ENCODE measurements at regions not wholly inside any gene's neighbourhood (a gene's known extent, or its start where the extent isn't known, plus 50 kb on each side); places are given as distances from the start of the nearest gene placed in this dataset.

- Histone ChIP-seq H3K4me1 (ENCODE audit: control insufficient read depth, insufficient read depth, low read length, poor library complexity, severe bottlenecking) (peaks cover 33% of the 10 kb centered on the region), H3K4me3 (ENCODE audit: extremely low read depth, insufficient read depth, low read length, poor library complexity, severe bottlenecking) (no peak overlapping the region), H3K9me3 (ENCODE audit: control insufficient read depth, low read length) (no peaks in the 10 kb centered on the region), H3K27ac (ENCODE audit: low read depth, low read length, severe bottlenecking) (no peak overlapping the region), H3K36me3 (ENCODE audit: control insufficient read depth, insufficient read depth, low read length) (no peaks in the 10 kb centered on the region)
- 83 to 86% methylated on average over 1 to 2 of the region's 3 CpGs for WGBS, 2 experiments (ENCODE audit: insufficient coverage in 2 of 2)
Measured at GRCh38 chr20:22791877-22792525, 207.6 kb upstream of the FOXA2 start.

GRCh38 chr20:22794200-22794599 is 209.8 kb upstream of the FOXA2 start:
- Histone ChIP-seq H3K36me3 (ENCODE audit: control insufficient read depth, insufficient read depth, low read length) (no peaks in the 10 kb centered on the region), H3K4me1 (ENCODE audit: control insufficient read depth, insufficient read depth, low read length, poor library complexity, severe bottlenecking) (peaks cover 39% of the 10 kb centered on the region), H3K4me3 (ENCODE audit: extremely low read depth, insufficient read depth, low read length, poor library complexity, severe bottlenecking) (no peak overlapping the region), H3K9me3 (ENCODE audit: control insufficient read depth, low read length) (no peaks in the 10 kb centered on the region), H3K27ac (ENCODE audit: low read depth, low read length, severe bottlenecking) (no peak overlapping the region)
- WGBS, 2 experiments (ENCODE audit: insufficient coverage in 2 of 2) = no CpG with 5 or more reads among the region's 1 CpG

- Histone ChIP-seq H3K4me1 (ENCODE audit: control insufficient read depth, insufficient read depth, low read length, poor library complexity, severe bottlenecking) (peaks cover 39% of the 10 kb centered on the region), H3K9me3 (ENCODE audit: control insufficient read depth, low read length) (no peaks in the 10 kb centered on the region), H3K36me3 (ENCODE audit: control insufficient read depth, insufficient read depth, low read length) (no peaks in the 10 kb centered on the region), H3K4me3 (ENCODE audit: extremely low read depth, insufficient read depth, low read length, poor library complexity, severe bottlenecking) (no peak overlapping the region), H3K27ac (ENCODE audit: low read depth, low read length, severe bottlenecking) (peak overlapping the region; percentile 91)
- WGBS, 2 experiments (ENCODE audit: insufficient coverage in 2 of 2) = 77 to 78% methylated on average over 5 of the region's 5 CpGs
Measured at GRCh38 chr20:22795433-22795832, 211.1 kb upstream of the FOXA2 start.

GRCh38 chr20:22795871-22796270 is 211.5 kb upstream of the FOXA2 start:
- no peak overlapping the region for H3K4me3 ChIP-seq (ENCODE audit: extremely low read depth, insufficient read depth, low read length, poor library complexity, severe bottlenecking)
- 63 to 65% methylated on average over 3 of the region's 4 CpGs for WGBS, 2 experiments (ENCODE audit: insufficient coverage in 2 of 2)
- H3K4me1 ChIP-seq (ENCODE audit: control insufficient read depth, insufficient read depth, low read length, poor library complexity, severe bottlenecking) = peaks cover 39% of the 10 kb centered on the region

GRCh38 chr20:22796469-22797077 is 212.2 kb upstream of the FOXA2 start:
- Histone ChIP-seq H3K4me3 (ENCODE audit: extremely low read depth, insufficient read depth, low read length, poor library complexity, severe bottlenecking) (no peak overlapping the region), H3K9me3 (ENCODE audit: control insufficient read depth, low read length) (no peaks in the 10 kb centered on the region), H3K36me3 (ENCODE audit: control insufficient read depth, insufficient read depth, low read length) (no peaks in the 10 kb centered on the region), H3K4me1 (ENCODE audit: control insufficient read depth, insufficient read depth, low read length, poor library complexity, severe bottlenecking) (peaks cover 44% of the 10 kb centered on the region), H3K27ac (ENCODE audit: low read depth, low read length, severe bottlenecking) (peak overlapping the region; percentile 91)
- 88 to 89% methylated on average over 3 of the region's 5 CpGs for WGBS, 2 experiments (ENCODE audit: insufficient coverage in 2 of 2)

More at GRCh38 chr20:22795871-22796270, 211.5 kb upstream of the FOXA2 start:
- H3K9me3 ChIP-seq (ENCODE audit: control insufficient read depth, low read length) = no peaks in the 10 kb centered on the region
- H3K36me3 ChIP-seq (ENCODE audit: control insufficient read depth, insufficient read depth, low read length) = no peaks in the 10 kb centered on the region
- peak overlapping the region; percentile 91 for H3K27ac ChIP-seq (ENCODE audit: low read depth, low read length, severe bottlenecking)

- H3K36me3 ChIP-seq (ENCODE audit: control insufficient read depth, insufficient read depth, low read length) = no peaks in the 10 kb centered on the region
- 100% methylated on average over 1 of the region's 3 CpGs for WGBS, 2 experiments (ENCODE audit: insufficient coverage in 2 of 2)
- H3K9me3 ChIP-seq (ENCODE audit: control insufficient read depth, low read length) = no peaks in the 10 kb centered on the region
- peaks cover 44% of the 10 kb centered on the region for H3K4me1 ChIP-seq (ENCODE audit: control insufficient read depth, insufficient read depth, low read length, poor library complexity, severe bottlenecking)
- H3K27ac ChIP-seq (ENCODE audit: low read depth, low read length, severe bottlenecking) = no peak overlapping the region
- no peak overlapping the region for H3K4me3 ChIP-seq (ENCODE audit: extremely low read depth, insufficient read depth, low read length, poor library complexity, severe bottlenecking)
Measured at GRCh38 chr20:22797103-22797502, 212.7 kb upstream of the FOXA2 start.

- Histone ChIP-seq H3K36me3 (ENCODE audit: control insufficient read depth, insufficient read depth, low read length) (no peaks in the 10 kb centered on the region), H3K4me3 (ENCODE audit: extremely low read depth, insufficient read depth, low read length, poor library complexity, severe bottlenecking) (no peak overlapping the region), H3K9me3 (ENCODE audit: control insufficient read depth, low read length) (no peaks in the 10 kb centered on the region), H3K4me1 (ENCODE audit: control insufficient read depth, insufficient read depth, low read length, poor library complexity, severe bottlenecking) (peaks cover 33% of the 10 kb centered on the region), H3K27ac (ENCODE audit: low read depth, low read length, severe bottlenecking) (no peak overlapping the region)
- 100% methylated on average over 1 of the region's 3 CpGs for WGBS, 2 experiments (ENCODE audit: insufficient coverage in 2 of 2)
Measured at GRCh38 chr20:22799687-22800086, 215.3 kb upstream of the FOXA2 start.

- H3K36me3 ChIP-seq (ENCODE audit: control insufficient read depth, insufficient read depth, low read length) = no peaks in the 10 kb centered on the region
- no peaks in the 10 kb centered on the region for H3K9me3 ChIP-seq (ENCODE audit: control insufficient read depth, low read length)
- peaks cover 29% of the 10 kb centered on the region for H3K4me1 ChIP-seq (ENCODE audit: control insufficient read depth, insufficient read depth, low read length, poor library complexity, severe bottlenecking)
- H3K4me3 ChIP-seq (ENCODE audit: extremely low read depth, insufficient read depth, low read length, poor library complexity, severe bottlenecking) = no peak overlapping the region
- H3K27ac ChIP-seq (ENCODE audit: low read depth, low read length, severe bottlenecking) = no peak overlapping the region
- WGBS, 2 experiments (ENCODE audit: insufficient coverage in 2 of 2) = no CpG with 5 or more reads among the region's 1 CpG
Measured at GRCh38 chr20:22800129-22800528, 215.8 kb upstream of the FOXA2 start.

- 81 to 100% methylated on average over 3 of the region's 4 CpGs for WGBS, 2 experiments (ENCODE audit: insufficient coverage in 2 of 2)
- no peak overlapping the region for H3K4me3 ChIP-seq (ENCODE audit: extremely low read depth, insufficient read depth, low read length, poor library complexity, severe bottlenecking)
- H3K4me1 ChIP-seq (ENCODE audit: control insufficient read depth, insufficient read depth, low read length, poor library complexity, severe bottlenecking) = peaks cover 16% of the 10 kb centered on the region
- H3K9me3 ChIP-seq (ENCODE audit: control insufficient read depth, low read length) = no peaks in the 10 kb centered on the region
- H3K36me3 ChIP-seq (ENCODE audit: control insufficient read depth, insufficient read depth, low read length) = no peaks in the 10 kb centered on the region
- H3K27ac ChIP-seq (ENCODE audit: low read depth, low read length, severe bottlenecking) = no peak overlapping the region
Measured at GRCh38 chr20:22801528-22801927, 217.2 kb upstream of the FOXA2 start.

GRCh38 chr20:22802296-22802695 is 217.9 kb upstream of the FOXA2 start:
- Histone ChIP-seq H3K36me3 (ENCODE audit: control insufficient read depth, insufficient read depth, low read length) (no peaks in the 10 kb centered on the region), H3K4me1 (ENCODE audit: control insufficient read depth, insufficient read depth, low read length, poor library complexity, severe bottlenecking) (peaks cover 8% of the 10 kb centered on the region), H3K4me3 (ENCODE audit: extremely low read depth, insufficient read depth, low read length, poor library complexity, severe bottlenecking) (no peak overlapping the region), H3K27ac (ENCODE audit: low read depth, low read length, severe bottlenecking) (no peak overlapping the region), H3K9me3 (ENCODE audit: control insufficient read depth, low read length) (no peaks in the 10 kb centered on the region)
- WGBS, 2 experiments (ENCODE audit: insufficient coverage in 2 of 2) = 73% methylated on average over 2 of the region's 2 CpGs; no CpG with 5 or more reads in 1 of the 2 experiments

GRCh38 chr20:22805219-22805618 is 220.8 kb upstream of the FOXA2 start:
- peaks cover 9% of the 10 kb centered on the region for H3K4me1 ChIP-seq (ENCODE audit: control insufficient read depth, insufficient read depth, low read length, poor library complexity, severe bottlenecking)
- H3K27ac ChIP-seq (ENCODE audit: low read depth, low read length, severe bottlenecking) = no peak overlapping the region
- 73 to 81% methylated on average over 4 of the region's 4 CpGs for WGBS, 2 experiments (ENCODE audit: insufficient coverage in 2 of 2)
- H3K9me3 ChIP-seq (ENCODE audit: control insufficient read depth, low read length) = no peaks in the 10 kb centered on the region
- H3K4me3 ChIP-seq (ENCODE audit: extremely low read depth, insufficient read depth, low read length, poor library complexity, severe bottlenecking) = no peak overlapping the region
- H3K36me3 ChIP-seq (ENCODE audit: control insufficient read depth, insufficient read depth, low read length) = no peaks in the 10 kb centered on the region

Measured in mesodermal cell (in vitro differentiated cells).